Endothelial cell (in vitro differentiated cells): ENCODE measurements at regions not wholly inside any gene's neighbourhood (a gene's known extent, or its start where the extent isn't known, plus 50 kb on each side); places are given as distances from the start of the nearest gene placed in this dataset.

ENCODE experiments used
- DNase-seq: peaks from one replicate; pipeline ENCODE4 v3.0.0; 2021; ENCODE audit warnings: low spot score
- H3K27ac Mint-ChIP-seq: one replicate; pipeline ENCODE4 v1.8.0; 2021; ENCODE audit warnings: mixed read lengths, inconsistent platforms; ENCODE audit not compliant: unreplicated experiment
- H3K27me3 Mint-ChIP-seq: one replicate; pipeline ENCODE4 v1.8.0; 2021; ENCODE audit warnings: mild to moderate bottlenecking, moderate library complexity, mixed read lengths, inconsistent platforms; ENCODE audit not compliant: unreplicated experiment
- H3K36me3 Mint-ChIP-seq: one replicate; pipeline ENCODE4 v1.8.0; 2021; ENCODE audit warnings: mild to moderate bottlenecking, low read depth, mixed read lengths, inconsistent platforms; ENCODE audit not compliant: unreplicated experiment
- H3K4me1 Mint-ChIP-seq: one replicate; pipeline ENCODE4 v1.8.0; 2021; ENCODE audit warnings: mild to moderate bottlenecking, mixed read lengths, inconsistent platforms; ENCODE audit not compliant: unreplicated experiment
- H3K4me3 Mint-ChIP-seq: one replicate; pipeline ENCODE4 v1.8.0; 2021; ENCODE audit warnings: mild to moderate bottlenecking, mixed read lengths, inconsistent platforms; ENCODE audit not compliant: unreplicated experiment
- H3K9me3 Mint-ChIP-seq: one replicate; pipeline ENCODE4 v1.8.0; 2021; ENCODE audit warnings: mixed read lengths, inconsistent platforms; ENCODE audit not compliant: unreplicated experiment
- TF ChIP-seq, protein P1 (sequence below): fragments of 200-600 bp; sonication (generic); IDR thresholded peaks from one replicate; pipeline ENCODE4 v1.5.0; 2021; ENCODE audit warnings: antibody characterized with exemption; ENCODE audit not compliant: unreplicated experiment

DNA sequence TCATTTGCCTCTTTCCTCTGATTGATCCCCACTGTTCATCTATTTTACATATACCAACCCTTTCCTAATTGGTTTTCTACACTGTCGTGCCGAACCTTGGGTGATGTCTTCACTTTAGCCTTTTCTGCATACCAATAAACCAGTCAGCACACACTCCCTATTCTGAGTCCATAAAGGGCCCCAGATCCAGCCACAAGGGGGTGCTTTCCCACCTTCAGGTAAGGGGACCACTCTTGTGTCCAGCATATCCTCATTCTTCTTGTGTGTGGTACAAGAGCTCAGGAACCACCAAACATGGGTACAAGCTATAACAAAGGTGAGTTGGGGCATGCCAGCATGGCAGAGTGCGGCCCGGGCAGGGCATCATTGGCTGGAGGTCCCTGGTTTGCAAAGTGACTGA, 859.8 kb downstream of the FSCB start:
- Mint-ChIP-seq H3K27ac (no peak overlapping the region), H3K27me3 (peaks cover 3% of the 10 kb centered on the region), H3K9me3 (no peaks in the 10 kb centered on the region), H3K36me3 (no peaks in the 10 kb centered on the region), H3K4me3 (no peak overlapping the region), H3K4me1 (peaks cover 4% of the 10 kb centered on the region)
- DNase-seq, result no peak
- TF ChIP-seq, protein P1, sequence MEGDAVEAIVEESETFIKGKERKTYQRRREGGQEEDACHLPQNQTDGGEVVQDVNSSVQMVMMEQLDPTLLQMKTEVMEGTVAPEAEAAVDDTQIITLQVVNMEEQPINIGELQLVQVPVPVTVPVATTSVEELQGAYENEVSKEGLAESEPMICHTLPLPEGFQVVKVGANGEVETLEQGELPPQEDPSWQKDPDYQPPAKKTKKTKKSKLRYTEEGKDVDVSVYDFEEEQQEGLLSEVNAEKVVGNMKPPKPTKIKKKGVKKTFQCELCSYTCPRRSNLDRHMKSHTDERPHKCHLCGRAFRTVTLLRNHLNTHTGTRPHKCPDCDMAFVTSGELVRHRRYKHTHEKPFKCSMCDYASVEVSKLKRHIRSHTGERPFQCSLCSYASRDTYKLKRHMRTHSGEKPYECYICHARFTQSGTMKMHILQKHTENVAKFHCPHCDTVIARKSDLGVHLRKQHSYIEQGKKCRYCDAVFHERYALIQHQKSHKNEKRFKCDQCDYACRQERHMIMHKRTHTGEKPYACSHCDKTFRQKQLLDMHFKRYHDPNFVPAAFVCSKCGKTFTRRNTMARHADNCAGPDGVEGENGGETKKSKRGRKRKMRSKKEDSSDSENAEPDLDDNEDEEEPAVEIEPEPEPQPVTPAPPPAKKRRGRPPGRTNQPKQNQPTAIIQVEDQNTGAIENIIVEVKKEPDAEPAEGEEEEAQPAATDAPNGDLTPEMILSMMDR, result no peak

DNA sequence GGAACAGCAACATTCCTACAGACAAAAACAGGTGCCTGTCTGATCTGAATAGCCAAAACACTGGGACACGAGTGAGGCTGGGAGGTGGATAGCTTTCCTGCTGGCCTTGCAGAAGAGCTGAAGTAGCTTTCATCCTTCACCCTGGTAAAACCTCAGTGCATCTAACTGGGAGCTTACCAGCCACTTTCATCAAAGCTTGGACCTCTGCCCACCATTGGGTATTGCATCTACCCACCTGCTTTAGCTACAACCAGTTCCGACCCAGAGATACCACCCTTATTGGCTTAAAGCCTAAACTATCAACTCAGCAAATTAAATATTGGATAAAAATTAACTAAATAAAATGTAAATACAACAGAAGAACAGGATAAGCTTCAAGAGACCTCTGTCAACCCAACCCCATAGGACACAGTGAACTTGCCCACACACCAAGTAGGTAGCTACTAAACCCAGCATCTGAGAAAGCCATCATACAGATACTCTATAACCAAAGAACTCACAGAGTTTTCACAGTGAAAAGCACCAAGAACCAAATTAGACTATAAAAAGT, 866.3 kb downstream of the FSCB start:
- no peaks in the 10 kb centered on the region for H3K36me3 Mint-ChIP-seq
- H3K4me3 Mint-ChIP-seq, result no peak overlapping the region
- TF ChIP-seq, protein P1, result no peak
- no peaks in the 10 kb centered on the region for H3K9me3 Mint-ChIP-seq
- DNase-seq, result no peak
- no peaks in the 10 kb centered on the region for H3K27me3 Mint-ChIP-seq
- H3K27ac Mint-ChIP-seq, result no peak overlapping the region
- H3K4me1 Mint-ChIP-seq, result peaks cover 4% of the 10 kb centered on the region

DNA sequence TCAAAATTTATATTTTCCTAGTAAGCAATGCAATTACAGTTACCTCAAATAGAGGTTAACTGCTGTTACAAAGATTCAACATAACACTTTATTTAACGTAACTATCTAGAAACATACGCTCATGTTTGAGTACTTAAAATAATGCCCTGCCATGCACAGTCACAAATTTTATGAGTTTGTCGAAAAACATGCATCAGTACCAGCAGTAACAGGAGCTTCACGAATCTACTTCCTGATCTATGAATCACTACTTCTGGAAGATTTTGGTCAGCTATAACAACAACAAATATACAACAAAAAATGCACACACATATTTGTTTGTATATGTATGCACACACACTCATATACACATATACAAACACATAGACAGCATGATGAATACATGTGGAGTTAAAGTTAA, 881.8 kb downstream of the FSCB start:
- Mint-ChIP-seq H3K27me3 (no peaks in the 10 kb centered on the region), H3K9me3 (no peaks in the 10 kb centered on the region), H3K4me1 (no peaks in the 10 kb centered on the region), H3K36me3 (no peaks in the 10 kb centered on the region), H3K27ac (no peak overlapping the region), H3K4me3 (no peak overlapping the region)
- no peak for DNase-seq
- TF ChIP-seq, protein P1, result no peak

DNA sequence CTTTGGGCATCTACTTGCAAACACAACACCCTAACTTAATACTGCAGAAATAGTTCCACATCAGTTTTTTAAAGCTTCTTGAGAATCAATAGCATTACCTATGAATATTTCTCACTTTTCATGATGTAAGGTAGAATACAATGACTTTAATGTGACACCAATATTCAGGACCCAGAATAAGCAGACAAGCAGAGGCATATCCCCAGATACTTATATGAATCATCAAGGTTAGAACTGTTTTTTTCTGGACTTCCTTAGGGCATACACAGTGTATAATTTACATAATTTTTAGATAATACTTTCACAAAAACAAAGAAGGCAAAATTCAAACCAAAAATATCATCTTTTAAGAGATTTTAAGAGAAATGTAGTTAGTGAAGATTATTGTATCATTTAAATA, 885.8 kb downstream of the FSCB start:
- Mint-ChIP-seq H3K36me3 (no peaks in the 10 kb centered on the region), H3K27ac (no peak overlapping the region), H3K27me3 (no peaks in the 10 kb centered on the region), H3K9me3 (no peaks in the 10 kb centered on the region), H3K4me1 (no peaks in the 10 kb centered on the region), H3K4me3 (no peak overlapping the region)
- TF ChIP-seq, protein P1, result no peak
- no peak for DNase-seq

DNA sequence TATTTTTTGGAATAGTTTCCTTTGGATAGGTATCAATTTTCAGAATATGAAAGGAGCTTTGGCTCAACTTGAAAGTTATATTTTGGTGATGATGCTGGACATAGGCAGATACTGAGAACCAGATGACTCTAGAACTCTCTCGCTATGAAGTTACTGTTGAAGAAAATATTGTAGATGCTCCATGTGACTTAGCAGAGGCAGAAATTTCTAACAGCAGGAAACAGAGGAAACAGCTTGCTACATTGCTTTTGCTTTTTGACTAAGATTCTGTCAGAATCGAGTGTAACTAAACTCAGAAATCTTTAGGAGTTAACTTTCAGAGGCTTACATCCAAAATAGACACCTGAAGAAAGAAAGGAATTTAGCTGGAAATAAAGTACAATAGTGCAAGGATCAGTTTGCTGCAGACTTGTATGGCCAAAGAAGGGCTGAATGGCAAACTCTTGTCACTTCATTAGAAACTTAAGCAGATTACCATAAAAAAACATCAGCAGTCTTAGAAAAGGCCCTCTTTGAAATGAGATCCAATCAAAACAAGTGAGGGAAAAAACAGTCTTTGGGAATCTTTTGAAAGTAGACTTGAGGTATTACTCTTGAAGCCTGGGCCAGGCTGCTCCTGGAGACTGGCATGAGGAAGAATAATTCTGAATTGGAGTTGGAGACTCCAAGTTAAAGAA, 911.8 kb downstream of the FSCB start:
- no peak overlapping the region for H3K4me3 Mint-ChIP-seq
- H3K9me3 Mint-ChIP-seq, result no peaks in the 10 kb centered on the region
- peaks cover 5% of the 10 kb centered on the region for H3K4me1 Mint-ChIP-seq
- H3K27me3 Mint-ChIP-seq, result peaks cover 4% of the 10 kb centered on the region
- no peak overlapping the region for H3K27ac Mint-ChIP-seq
- DNase-seq, result no peak
- no peaks in the 10 kb centered on the region for H3K36me3 Mint-ChIP-seq
- TF ChIP-seq, protein P1, result no peak
